T-helper 17 cell (primary cell): ENCODE measurements at regions not wholly inside any gene's neighbourhood (a gene's known extent, or its start where the extent isn't known, plus 50 kb on each side); places are given as distances from the start of the nearest gene placed in this dataset.

ENCODE experiments used
- ATAC-seq: fragments of 150-1000 bp; cut with Tn5 transposase; 2 replicates; pipeline ENCODE4 v1.10.0; 2021; ENCODE audit warnings: mild to moderate bottlenecking, moderate library complexity
- DNase-seq, 3 donors: peaks; one replicate each; pipeline versions ENCODE4 v3.0.0 to v3.0.0-alpha.2; 2020 to 2021
- H3K9me3 ChIP-seq: one replicate; pipeline ENCODE4 v1.7.0; 2013; ENCODE audit warnings: low read length, mild to moderate bottlenecking; ENCODE audit not compliant: control insufficient read depth, poor library complexity, severe bottlenecking
- H3K27ac Mint-ChIP-seq: one replicate; pipeline ENCODE4 v1.8.0; 2022; ENCODE audit warnings: mild to moderate bottlenecking, moderate library complexity, mixed read lengths
- H3K27me3 Mint-ChIP-seq: one replicate; pipeline ENCODE4 v1.8.0; 2022; ENCODE audit warnings: mixed read lengths
- H3K36me3 Mint-ChIP-seq: one replicate; pipeline ENCODE4 v1.8.0; 2022; ENCODE audit warnings: low read depth, mixed read lengths
- H3K4me1 Mint-ChIP-seq: one replicate; pipeline ENCODE4 v1.8.0; 2022; ENCODE audit warnings: mild to moderate bottlenecking, mixed read lengths
- H3K4me3 Mint-ChIP-seq: one replicate; pipeline ENCODE4 v1.8.0; 2022; ENCODE audit warnings: mild to moderate bottlenecking, moderate library complexity, mixed read lengths

- no peak overlapping the region for H3K27ac Mint-ChIP-seq
- no peak overlapping the region for H3K4me3 Mint-ChIP-seq
- no peaks in the 10 kb centered on the region for H3K9me3 ChIP-seq
- ATAC-seq (no peak), DNase-seq (no peak)
- H3K27me3 Mint-ChIP-seq, result peaks cover 6% of the 10 kb centered on the region
- H3K4me1 Mint-ChIP-seq, result peaks cover 10% of the 10 kb centered on the region
- H3K36me3 Mint-ChIP-seq, result no peaks in the 10 kb centered on the region
Observed at GRCh38 chr9:91075279-91075678, 273.7 kb downstream of the SYK start.

- peaks cover 2% of the 10 kb centered on the region for H3K4me1 Mint-ChIP-seq
- H3K36me3 Mint-ChIP-seq, result peaks cover 3% of the 10 kb centered on the region
- H3K9me3 ChIP-seq, result no peaks in the 10 kb centered on the region
- ATAC-seq, result no peak
- no peak overlapping the region for H3K27ac Mint-ChIP-seq
- peaks cover 6% of the 10 kb centered on the region for H3K27me3 Mint-ChIP-seq
- H3K4me3 Mint-ChIP-seq, result no peak overlapping the region
- no peak for DNase-seq
Observed at GRCh38 chr9:91077624-91078368, 276.2 kb downstream of the SYK start.

- no peaks in the 10 kb centered on the region for H3K9me3 ChIP-seq
- ATAC-seq (no peak), DNase-seq (no peak)
- H3K27me3 Mint-ChIP-seq, result peaks cover 9% of the 10 kb centered on the region
- H3K4me1 Mint-ChIP-seq, result peaks cover 2% of the 10 kb centered on the region
- no peak overlapping the region for H3K27ac Mint-ChIP-seq
- peaks cover 3% of the 10 kb centered on the region for H3K36me3 Mint-ChIP-seq
- H3K4me3 Mint-ChIP-seq, result no peak overlapping the region
Observed at GRCh38 chr9:91078369-91078695, 276.7 kb downstream of the SYK start.

GRCh38 chr9:91082731-91083130, 279.0 kb downstream of the AUH start:
- Mint-ChIP-seq H3K27ac (no peak overlapping the region), H3K4me1 (no peaks in the 10 kb centered on the region), H3K27me3 (peaks cover 16% of the 10 kb centered on the region), H3K36me3 (peaks cover 3% of the 10 kb centered on the region), H3K4me3 (no peak overlapping the region)
- no peak for ATAC-seq
- no peaks in the 10 kb centered on the region for H3K9me3 ChIP-seq
- no peak for DNase-seq

- Mint-ChIP-seq H3K27me3 (peaks cover 22% of the 10 kb centered on the region), H3K36me3 (peaks cover 3% of the 10 kb centered on the region), H3K4me3 (no peak overlapping the region), H3K4me1 (no peaks in the 10 kb centered on the region), H3K27ac (no peak overlapping the region)
- H3K9me3 ChIP-seq, result no peaks in the 10 kb centered on the region
- DNase-seq, result no peak
- no peak for ATAC-seq
Observed at GRCh38 chr9:91084896-91085516, 276.7 kb downstream of the AUH start.

GRCh38 chr9:91085517-91086291, 276.0 kb downstream of the AUH start:
- no peak overlapping the region for H3K4me3 Mint-ChIP-seq
- H3K9me3 ChIP-seq, result no peaks in the 10 kb centered on the region
- ATAC-seq (no peak), DNase-seq (no peak)
- no peaks in the 10 kb centered on the region for H3K4me1 Mint-ChIP-seq
- peaks cover 21% of the 10 kb centered on the region for H3K27me3 Mint-ChIP-seq
- no peak overlapping the region for H3K27ac Mint-ChIP-seq
- peaks cover 3% of the 10 kb centered on the region for H3K36me3 Mint-ChIP-seq

- no peak overlapping the region for H3K27ac Mint-ChIP-seq
- H3K36me3 Mint-ChIP-seq, result peaks cover 3% of the 10 kb centered on the region
- H3K4me3 Mint-ChIP-seq, result no peak overlapping the region
- no peaks in the 10 kb centered on the region for H3K4me1 Mint-ChIP-seq
- peaks cover 21% of the 10 kb centered on the region for H3K27me3 Mint-ChIP-seq
- DNase-seq, result no peak
- ATAC-seq, result no peak
- H3K9me3 ChIP-seq, result no peaks in the 10 kb centered on the region
Observed at GRCh38 chr9:91086657-91087461, 274.9 kb downstream of the AUH start.

- Mint-ChIP-seq H3K4me1 (no peaks in the 10 kb centered on the region), H3K36me3 (peaks cover 3% of the 10 kb centered on the region), H3K27me3 (peaks cover 21% of the 10 kb centered on the region), H3K4me3 (no peak overlapping the region), H3K27ac (no peak overlapping the region)
- H3K9me3 ChIP-seq, result no peaks in the 10 kb centered on the region
- no peak for DNase-seq
- ATAC-seq, result no peak
Observed at GRCh38 chr9:91087462-91087759, 274.3 kb downstream of the AUH start.

GRCh38 chr9:91089405-91090129, 272.2 kb downstream of the AUH start:
- ATAC-seq (no peak), DNase-seq (no peak)
- no peak overlapping the region for H3K4me3 Mint-ChIP-seq
- H3K4me1 Mint-ChIP-seq, result no peaks in the 10 kb centered on the region
- H3K27me3 Mint-ChIP-seq, result peaks cover 12% of the 10 kb centered on the region
- no peaks in the 10 kb centered on the region for H3K36me3 Mint-ChIP-seq
- H3K27ac Mint-ChIP-seq, result no peak overlapping the region
- no peaks in the 10 kb centered on the region for H3K9me3 ChIP-seq

- Mint-ChIP-seq H3K27me3 (peaks cover 12% of the 10 kb centered on the region), H3K36me3 (no peaks in the 10 kb centered on the region), H3K4me1 (no peaks in the 10 kb centered on the region), H3K27ac (no peak overlapping the region), H3K4me3 (no peak overlapping the region)
- DNase-seq (no peak), ATAC-seq (no peak)
- H3K9me3 ChIP-seq, result no peaks in the 10 kb centered on the region
Observed at GRCh38 chr9:91090130-91090410, 271.6 kb downstream of the AUH start.

- no peaks in the 10 kb centered on the region for H3K4me1 Mint-ChIP-seq
- DNase-seq (no peak), ATAC-seq (no peak)
- no peaks in the 10 kb centered on the region for H3K9me3 ChIP-seq
- H3K36me3 Mint-ChIP-seq, result no peaks in the 10 kb centered on the region
- no peak overlapping the region for H3K4me3 Mint-ChIP-seq
- H3K27me3 Mint-ChIP-seq, result peaks cover 12% of the 10 kb centered on the region
- H3K27ac Mint-ChIP-seq, result no peak overlapping the region
Observed at GRCh38 chr9:91092214-91092613, 269.5 kb downstream of the AUH start.

- no peaks in the 10 kb centered on the region for H3K9me3 ChIP-seq
- H3K27me3 Mint-ChIP-seq, result no peaks in the 10 kb centered on the region
- no peak overlapping the region for H3K4me3 Mint-ChIP-seq
- no peak overlapping the region for H3K27ac Mint-ChIP-seq
- DNase-seq (no peak), ATAC-seq (no peak)
- H3K4me1 Mint-ChIP-seq, result peaks cover 3% of the 10 kb centered on the region
- H3K36me3 Mint-ChIP-seq, result no peaks in the 10 kb centered on the region
Observed at GRCh38 chr9:91094324-91095088, 267.2 kb downstream of the AUH start.
